PC-3 (cell line): ENCODE measurements at regions not wholly inside any gene's neighbourhood (a gene's known extent, or its start where the extent isn't known, plus 50 kb on each side); places are given as distances from the start of the nearest gene placed in this dataset.
A peak's percentile ranks its signal among the peaks of the same experiment; 100 is the strongest.

Source experiments
- ATAC-seq: fragments of 200-7000 bp; cut with Tn5 transposase; 2 replicates; pipeline ENCODE4 v1.9.1; 2020; ENCODE audit warnings: mild to moderate bottlenecking, moderate library complexity
- BruUV-seq: library from RNA; stranded (reverse); fragments of 400-500 nt; replicated peaks from 2 replicates; lab custom pipeline; 2021; lab: Mats Ljungman, UMichigan
- CTCF ChIA-PET: fragments of 300-600 bp; sonication (Branson Sonifier 250); formaldehyde crosslinking; loops from one replicate; lab custom pipeline; 2022; ENCODE audit warnings: antibody characterized with exemption; lab: Charles Lee
- POLR2A ChIA-PET: fragments of 300-600 bp; sonication (Branson Sonifier 250); formaldehyde crosslinking; loops from one replicate; lab custom pipeline; 2022; ENCODE audit warnings: antibody characterized with exemption; ENCODE audit not compliant: unreplicated experiment; lab: Charles Lee
- DNase-seq: peaks from one replicate; pipeline ENCODE4 v3.0.0-alpha.2; 2015
- H2AFZ ChIP-seq: fragments of 300-600 bp; sonication (generic); 2 replicates; pipeline ENCODE4 v1.6.0; 2016; ENCODE audit warnings: antibody characterized with exemption, low read length
- H3F3A ChIP-seq: fragments of 300-600 bp; sonication (generic); one replicate; pipeline ENCODE4 v1.6.0; 2017; ENCODE audit warnings: antibody characterized with exemption, low read length, control low read depth, mild to moderate bottlenecking; ENCODE audit not compliant: unreplicated experiment
- H3K27ac ChIP-seq: fragments of 300-600 bp; sonication (generic); 2 replicates; pipeline ENCODE4 v1.5.1; 2016; ENCODE audit warnings: mild to moderate bottlenecking, low read length
- H3K27me3 ChIP-seq: fragments of 300-600 bp; sonication (generic); 2 replicates; pipeline ENCODE4 v1.6.1; 2016; ENCODE audit warnings: low read length, mixed read lengths
- H3K36me3 ChIP-seq: fragments of 300-600 bp; sonication (generic); 2 replicates; pipeline ENCODE4 v1.6.1; 2016; ENCODE audit warnings: low read depth, mixed run types, low read length, mixed read lengths
- H3K4me1 ChIP-seq: fragments of 300-600 bp; sonication (generic); 2 replicates; pipeline ENCODE4 v1.5.1; 2016; ENCODE audit warnings: low read length; ENCODE audit not compliant: insufficient read depth
- H3K4me2 ChIP-seq: fragments of 300-600 bp; sonication (generic); 2 replicates; pipeline ENCODE4 v1.6.0; 2016; ENCODE audit warnings: low read length
- H3K4me3 ChIP-seq: fragments of 300-600 bp; sonication (generic); 2 replicates; pipeline ENCODE4 v1.5.1; 2016; ENCODE audit warnings: mild to moderate bottlenecking, low read length, mixed read lengths
- H3K79me2 ChIP-seq: fragments of 300-600 bp; sonication (generic); 2 replicates; pipeline ENCODE4 v1.6.1; 2017; ENCODE audit warnings: low read length, mixed read lengths
- H3K9ac ChIP-seq: fragments of 300-600 bp; sonication (generic); 2 replicates; pipeline ENCODE4 v1.6.0; 2016; ENCODE audit warnings: mild to moderate bottlenecking, low read length
- H3K9me2 ChIP-seq: fragments of 300-600 bp; sonication (generic); replicated peaks from 2 replicates; pipeline ENCODE4 v1.6.1; 2016; ENCODE audit warnings: mixed run types, low read length, mixed read lengths
- H3K9me3 ChIP-seq: fragments of 300-600 bp; sonication (generic); 2 replicates; pipeline ENCODE4 v1.6.1; 2016; ENCODE audit warnings: low read length, mixed read lengths
- H4K20me1 ChIP-seq: fragments of 300-600 bp; sonication (generic); 2 replicates; pipeline ENCODE4 v1.6.1; 2016; ENCODE audit warnings: low read length, mixed read lengths
- EZH2 ChIP-seq: fragments of 300-600 bp; sonication (generic); IDR thresholded peaks from one replicate; pipeline ENCODE4 v1.6.1; 2017; ENCODE audit warnings: antibody characterized with exemption, mild to moderate bottlenecking, low read length; ENCODE audit not compliant: unreplicated experiment
- EZH2phosphoT487 ChIP-seq: fragments of 300-600 bp; sonication (generic); IDR thresholded peaks from 2 replicates; pipeline ENCODE4 v1.6.1; 2018; ENCODE audit warnings: mild to moderate bottlenecking, antibody characterized with exemption, low read length, borderline replicate concordance
- intact Hi-C: fragments of 100-400 bp; cut with micrococcal nuclease; formaldehyde crosslinking; loops from 2 replicates; pipeline ENCODE4 v1.9.0; 2023
- TF ChIP-seq, protein P1 (sequence below): fragments of 300-600 bp; sonication (generic); conservative IDR thresholded peaks from 2 replicates; pipeline ENCODE4 v1.5.1; 2017; ENCODE audit warnings: antibody characterized with exemption, low read depth, mild to moderate bottlenecking, low read length

DNA sequence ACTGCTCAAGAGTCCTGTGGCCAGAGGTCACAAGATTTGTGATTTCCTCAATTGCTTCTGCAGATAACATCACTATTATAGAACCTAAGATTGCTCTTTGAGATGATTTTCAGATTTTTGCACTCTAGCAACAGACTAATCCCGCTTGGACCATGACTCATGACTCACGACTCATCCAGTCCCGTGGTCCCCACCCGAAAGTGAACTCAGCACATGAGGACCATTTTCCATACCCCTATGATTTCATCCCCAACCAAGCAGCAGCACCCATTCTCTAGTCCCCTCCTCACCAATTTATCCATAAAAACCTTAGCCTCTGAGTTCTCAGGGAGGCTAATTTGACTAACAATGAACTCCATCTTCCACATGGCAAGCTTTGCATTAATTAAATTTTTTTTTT, 106.3 kb upstream of the ALCAM start:
- Histone ChIP-seq H3K4me1 (no peaks in the 10 kb centered on the region), H3K4me2 (no peak overlapping the region), H4K20me1 (no peaks in the 10 kb centered on the region), H3K27me3 (no peaks in the 10 kb centered on the region), H2AFZ (no peak overlapping the region), H3K9me2 (no peaks in the 10 kb centered on the region), H3K9ac (no peak overlapping the region), H3K79me2 (no peaks in the 10 kb centered on the region), H3K9me3 (no peaks in the 10 kb centered on the region), H3F3A (no peaks in the 10 kb centered on the region), H3K36me3 (no peaks in the 10 kb centered on the region), H3K27ac (no peak overlapping the region), H3K4me3 (no peak overlapping the region)
- ATAC-seq (no peak), DNase-seq (no peak)
- intact Hi-C loops: no loop called here
- CTCF ChIA-PET: no interaction called here
- no peak for TF ChIP-seq EZH2phosphoT487
- TF ChIP-seq, protein P1, sequence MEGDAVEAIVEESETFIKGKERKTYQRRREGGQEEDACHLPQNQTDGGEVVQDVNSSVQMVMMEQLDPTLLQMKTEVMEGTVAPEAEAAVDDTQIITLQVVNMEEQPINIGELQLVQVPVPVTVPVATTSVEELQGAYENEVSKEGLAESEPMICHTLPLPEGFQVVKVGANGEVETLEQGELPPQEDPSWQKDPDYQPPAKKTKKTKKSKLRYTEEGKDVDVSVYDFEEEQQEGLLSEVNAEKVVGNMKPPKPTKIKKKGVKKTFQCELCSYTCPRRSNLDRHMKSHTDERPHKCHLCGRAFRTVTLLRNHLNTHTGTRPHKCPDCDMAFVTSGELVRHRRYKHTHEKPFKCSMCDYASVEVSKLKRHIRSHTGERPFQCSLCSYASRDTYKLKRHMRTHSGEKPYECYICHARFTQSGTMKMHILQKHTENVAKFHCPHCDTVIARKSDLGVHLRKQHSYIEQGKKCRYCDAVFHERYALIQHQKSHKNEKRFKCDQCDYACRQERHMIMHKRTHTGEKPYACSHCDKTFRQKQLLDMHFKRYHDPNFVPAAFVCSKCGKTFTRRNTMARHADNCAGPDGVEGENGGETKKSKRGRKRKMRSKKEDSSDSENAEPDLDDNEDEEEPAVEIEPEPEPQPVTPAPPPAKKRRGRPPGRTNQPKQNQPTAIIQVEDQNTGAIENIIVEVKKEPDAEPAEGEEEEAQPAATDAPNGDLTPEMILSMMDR: no peak
- no peak for TF ChIP-seq EZH2
- POLR2A ChIA-PET: no interaction called here
- no TSS peak for BruUV-seq

DNA sequence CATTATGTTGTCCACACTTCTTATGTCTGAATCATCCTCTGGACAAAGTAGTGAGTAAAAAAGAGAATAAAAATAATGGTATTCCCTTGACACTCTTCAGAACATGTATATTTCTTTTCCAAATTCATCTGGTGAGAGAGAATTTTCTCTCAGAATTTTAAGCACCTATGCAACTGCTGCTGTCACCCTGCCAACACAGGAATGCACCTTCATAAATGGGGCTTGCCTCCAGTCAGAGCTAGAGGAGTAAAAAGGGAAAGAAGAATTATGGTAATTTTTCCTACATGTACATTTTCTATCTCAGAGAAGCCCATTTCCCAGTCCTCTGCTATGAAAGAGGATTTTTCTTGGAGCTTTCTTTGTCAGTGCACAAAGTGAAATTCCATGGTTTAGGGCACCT, 92.2 kb upstream of the ALCAM start:
- H3F3A ChIP-seq: peaks cover 7% of the 10 kb centered on the region
- no peaks in the 10 kb centered on the region for H3K27me3 ChIP-seq
- H4K20me1 ChIP-seq: no peaks in the 10 kb centered on the region
- no peaks in the 10 kb centered on the region for H3K36me3 ChIP-seq
- no peak for TF ChIP-seq EZH2phosphoT487
- TF ChIP-seq, protein P1: no peak
- no peak for TF ChIP-seq EZH2
- ChIA-PET POLR2A (interaction anchor here (0.7 kb wide), 2 partner anchors 642 to 680 kb away, joined by 4 read pairs; no protein-coding TSS in a partner anchor), CTCF (interaction anchor here (1.0 kb wide), 1 partner anchor 670 kb away, joined by 3 read pairs; no protein-coding TSS in a partner anchor)
- no TSS peak for BruUV-seq
- H3K9me2 ChIP-seq: no peaks in the 10 kb centered on the region
- no peaks in the 10 kb centered on the region for H3K79me2 ChIP-seq
- DNase-seq: peak; percentile 74
- H2AFZ ChIP-seq: peak overlapping the region; percentile 13; the same call in 1 of the 2 replicates
- H3K4me2 ChIP-seq: peak overlapping the region; percentile 70
- peaks cover 39% of the 10 kb centered on the region for H3K4me1 ChIP-seq
- peak overlapping the region; percentile 66 for H3K9ac ChIP-seq
- H3K27ac ChIP-seq: peak overlapping the region; percentile 93
- peak; percentile 5 for ATAC-seq
- peak overlapping the region; percentile 21; the same call in 1 of the 2 replicates for H3K4me3 ChIP-seq
- no peaks in the 10 kb centered on the region for H3K9me3 ChIP-seq
- intact Hi-C loops: loop anchor here (2.0 to 10.0 kb wide), 4 partner anchors 78 to 680 kb away; no protein-coding TSS in a partner anchor

DNA sequence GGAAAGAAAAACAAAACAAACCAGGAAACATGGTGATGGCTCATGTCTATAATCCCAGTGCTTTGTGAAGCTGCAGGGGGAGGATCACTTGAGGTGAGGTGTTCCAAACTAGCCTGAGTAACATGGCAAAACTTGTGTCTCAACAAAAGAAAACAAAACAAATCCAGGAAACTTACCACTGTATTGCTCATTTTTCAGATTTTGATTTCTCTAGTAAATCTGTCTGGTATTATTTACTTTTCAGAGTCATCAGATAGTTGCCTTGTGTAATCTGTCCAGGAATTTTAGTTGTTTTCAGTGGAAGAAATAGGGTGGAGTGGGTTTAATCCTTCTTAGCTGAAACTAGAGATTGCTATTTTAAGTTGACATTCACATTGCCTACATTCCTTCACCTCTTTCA, 91.8 kb upstream of the ALCAM start:
- ChIA-PET POLR2A (interaction anchor here (0.7 to 0.8 kb wide), 2 partner anchors 252 to 681 kb away, joined by 4 read pairs; no protein-coding TSS in a partner anchor), CTCF (interaction anchor here (1.0 kb wide), 1 partner anchor 670 kb away, joined by 3 read pairs; no protein-coding TSS in a partner anchor)
- Histone ChIP-seq H3K36me3 (no peaks in the 10 kb centered on the region), H3K9me3 (no peaks in the 10 kb centered on the region), H3K27me3 (no peaks in the 10 kb centered on the region), H3K27ac (peak overlapping the region; percentile 93), H3K4me2 (peak overlapping the region; percentile 70), H2AFZ (peak overlapping the region; percentile 13; the same call in 1 of the 2 replicates), H4K20me1 (no peaks in the 10 kb centered on the region), H3K9ac (peak overlapping the region; percentile 66; the same call in 1 of the 2 replicates), H3F3A (peaks cover 7% of the 10 kb centered on the region), H3K4me1 (peaks cover 39% of the 10 kb centered on the region), H3K79me2 (no peaks in the 10 kb centered on the region), H3K4me3 (peak overlapping the region; percentile 21; the same call in 1 of the 2 replicates), H3K9me2 (no peaks in the 10 kb centered on the region)
- intact Hi-C loops: loop anchor here (1.0 to 10.0 kb wide), 7 partner anchors 18 to 680 kb away; partner anchors contain the start of gene ALCAM
- peak; percentile 94 for ATAC-seq
- DNase-seq: peak; percentile 95
- BruUV-seq: no TSS peak
- TF ChIP-seq EZH2 (no peak), EZH2phosphoT487 (no peak)
- TF ChIP-seq, protein P1: no peak
